ENCODE measurements at regions not wholly inside any gene's neighbourhood (a gene's known extent, or its start where the extent isn't known, plus 50 kb on each side); places are given as distances from the start of the nearest gene placed in this dataset.

- no peaks in the 10 kb centered on the region for H3K4me1 ChIP-seq (ENCODE audit: control insufficient read depth in 2 of 3, insufficient read depth in 2 of 3, low read depth in 1 of 3, low read length in 3 of 3)
- no peak overlapping the region for H3K9ac ChIP-seq (ENCODE audit: low read length in 3 of 3)
- TF ChIP-seq CTCF (IDR thresholded peaks at IDR 0.05; ENCODE audit: borderline replicate concordance, extremely low read depth, insufficient read depth): no peak
- no peak overlapping the region for H3K27ac ChIP-seq (ENCODE audit: low read depth in 2 of 2, low read length in 2 of 2)
- FAIRE-seq: no peak
- no peaks in the 10 kb centered on the region for H3K36me3 ChIP-seq (ENCODE audit: control insufficient read depth in 2 of 3, insufficient read depth in 3 of 3, low read length in 3 of 3)
- intact Hi-C loops (cut with DNase I): no loop called here
- no peaks in the 10 kb centered on the region for H3K27me3 ChIP-seq (ENCODE audit: control insufficient read depth, insufficient read depth, low read length)
- no peak overlapping the region for H3K4me3 ChIP-seq (ENCODE audit: low read length in 3 of 3)
- no peak for DNase-seq
- peaks cover 0 to 10% (median 0%) of the 10 kb centered on the region in 3 donors for H3K9me3 ChIP-seq (ENCODE audit: control insufficient read depth in 2 of 3, insufficient read depth in 1 of 3, low read length in 3 of 3)
These were observed 1252.7 kb upstream of the FAM98A start for GRCh38 chr2:34851804-34852203.

- no peak for TF ChIP-seq CTCF (IDR thresholded peaks at IDR 0.05; ENCODE audit: borderline replicate concordance, extremely low read depth, insufficient read depth)
- Histone ChIP-seq H3K4me3 (ENCODE audit: low read length in 3 of 3) (no peak overlapping the region), H3K27ac (ENCODE audit: low read depth in 2 of 2, low read length in 2 of 2) (no peak overlapping the region), H3K4me1 (ENCODE audit: control insufficient read depth in 2 of 3, insufficient read depth in 2 of 3, low read depth in 1 of 3, low read length in 3 of 3) (no peaks in the 10 kb centered on the region), H3K27me3 (ENCODE audit: control insufficient read depth, insufficient read depth, low read length) (no peaks in the 10 kb centered on the region), H3K9ac (ENCODE audit: low read length in 3 of 3) (no peak overlapping the region), H3K36me3 (ENCODE audit: control insufficient read depth in 2 of 3, insufficient read depth in 3 of 3, low read length in 3 of 3) (no peaks in the 10 kb centered on the region), H3K9me3 (ENCODE audit: control insufficient read depth in 2 of 3, insufficient read depth in 1 of 3, low read length in 3 of 3) (peaks cover 0 to 4% (median 0%) of the 10 kb centered on the region in 3 donors)
- no peak for FAIRE-seq
- no peak for DNase-seq
- intact Hi-C loops (cut with DNase I): no loop called here
These were observed 1250.7 kb upstream of the FAM98A start for GRCh38 chr2:34849827-34850226.

- H3K27ac ChIP-seq (ENCODE audit: low read depth in 2 of 2, low read length in 2 of 2): no peak overlapping the region
- intact Hi-C loops (cut with DNase I): no loop called here
- no peak for DNase-seq
- H3K9me3 ChIP-seq (ENCODE audit: control insufficient read depth in 2 of 3, insufficient read depth in 1 of 3, low read length in 3 of 3): no peaks in the 10 kb centered on the region
- no peak for FAIRE-seq
- no peak overlapping the region for H3K9ac ChIP-seq (ENCODE audit: low read length in 3 of 3)
- H3K36me3 ChIP-seq (ENCODE audit: control insufficient read depth in 2 of 3, insufficient read depth in 3 of 3, low read length in 3 of 3): no peaks in the 10 kb centered on the region
- H3K4me3 ChIP-seq (ENCODE audit: low read length in 3 of 3): no peak overlapping the region
- H3K27me3 ChIP-seq (ENCODE audit: control insufficient read depth, insufficient read depth, low read length): no peaks in the 10 kb centered on the region
- no peaks in the 10 kb centered on the region for H3K4me1 ChIP-seq (ENCODE audit: control insufficient read depth in 2 of 3, insufficient read depth in 2 of 3, low read depth in 1 of 3, low read length in 3 of 3)
- no peak for TF ChIP-seq CTCF (IDR thresholded peaks at IDR 0.05; ENCODE audit: borderline replicate concordance, extremely low read depth, insufficient read depth)
These were observed 1249.6 kb upstream of the FAM98A start for GRCh38 chr2:34848691-34849090.

GRCh38 chr2:34848132-34848531 is 1249.0 kb upstream of the FAM98A start:
- TF ChIP-seq CTCF (IDR thresholded peaks at IDR 0.05; ENCODE audit: borderline replicate concordance, extremely low read depth, insufficient read depth): no peak
- no peak overlapping the region for H3K9ac ChIP-seq (ENCODE audit: low read length in 3 of 3)
- no peaks in the 10 kb centered on the region for H3K9me3 ChIP-seq (ENCODE audit: control insufficient read depth in 2 of 3, insufficient read depth in 1 of 3, low read length in 3 of 3)
- H3K4me1 ChIP-seq (ENCODE audit: control insufficient read depth in 2 of 3, insufficient read depth in 2 of 3, low read depth in 1 of 3, low read length in 3 of 3): no peaks in the 10 kb centered on the region
- FAIRE-seq (no peak), DNase-seq (no peak)
- no peak overlapping the region for H3K4me3 ChIP-seq (ENCODE audit: low read length in 3 of 3)
- intact Hi-C loops (cut with DNase I): no loop called here
- no peaks in the 10 kb centered on the region for H3K36me3 ChIP-seq (ENCODE audit: control insufficient read depth in 2 of 3, insufficient read depth in 3 of 3, low read length in 3 of 3)
- no peak overlapping the region for H3K27ac ChIP-seq (ENCODE audit: low read depth in 2 of 2, low read length in 2 of 2)
- no peaks in the 10 kb centered on the region for H3K27me3 ChIP-seq (ENCODE audit: control insufficient read depth, insufficient read depth, low read length)

Data from kidney (tissue), 13 donors.